ENCODE measurements at regions not wholly inside any gene's neighbourhood (a gene's known extent, or its start where the extent isn't known, plus 50 kb on each side); places are given as distances from the start of the nearest gene placed in this dataset.
"Not testable (repeated sequence)": the region's sequence is repeated elsewhere in the genome, so short reads cannot be mapped to it uniquely, and the experiment has no call there.

DNA sequence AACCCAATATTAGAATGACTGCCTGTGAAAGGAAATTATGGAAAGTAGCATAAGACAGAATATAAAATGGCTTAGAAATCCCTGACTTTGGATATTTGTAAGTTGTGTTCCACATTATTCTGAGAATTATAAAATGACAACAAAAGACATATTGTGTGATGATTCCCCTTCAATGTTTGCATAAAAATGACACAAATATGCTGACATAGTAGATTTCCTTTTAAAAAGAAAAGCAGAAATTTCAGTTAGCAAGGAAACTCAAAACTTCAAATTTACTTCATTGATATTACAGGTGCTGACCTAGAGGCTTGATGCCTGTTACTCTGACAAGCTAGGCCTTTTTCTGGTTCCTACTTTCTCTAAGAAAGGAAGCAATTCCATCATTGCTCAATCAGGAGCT lies 816.9 kb upstream of the HS3ST5 start:
- Mint-ChIP-seq H3K27me3 (no peaks in the 10 kb centered on the region), H3K27ac (no peak overlapping the region), H3K4me1 (no peaks in the 10 kb centered on the region), H3K36me3 (ENCODE audit: low read depth) (no peaks in the 10 kb centered on the region), H3K9me3 (peaks cover 23% of the 10 kb centered on the region), H3K4me3 (no peak overlapping the region)
- ChIA-PET POLR2A (no interaction called here), CTCF (no interaction called here)
- intact Hi-C loops (cut with micrococcal nuclease): no loop called here
- TF ChIP-seq CTCF (IDR thresholded peaks at IDR 0.05): no peak
- no peak for DNase-seq
- no peak for ATAC-seq (ENCODE audit: low read depth)

- CTCF ChIA-PET: no interaction called here
- intact Hi-C loops (cut with micrococcal nuclease): no loop called here
- no peak overlapping the region for H3K4me3 Mint-ChIP-seq
- DNase-seq (no peak), ATAC-seq (ENCODE audit: low read depth) (no peak)
- H3K9me3 Mint-ChIP-seq: no peaks in the 10 kb centered on the region
- no peaks in the 10 kb centered on the region for H3K4me1 Mint-ChIP-seq
- POLR2A ChIA-PET: no interaction called here
- no peak for TF ChIP-seq CTCF (IDR thresholded peaks at IDR 0.05)
- no peaks in the 10 kb centered on the region for H3K36me3 Mint-ChIP-seq (ENCODE audit: low read depth)
- H3K27ac Mint-ChIP-seq: no peak overlapping the region
- no peaks in the 10 kb centered on the region for H3K27me3 Mint-ChIP-seq
Observed at GRCh38 chr6:115137910-115138309, 795.1 kb upstream of the HS3ST5 start.

DNA sequence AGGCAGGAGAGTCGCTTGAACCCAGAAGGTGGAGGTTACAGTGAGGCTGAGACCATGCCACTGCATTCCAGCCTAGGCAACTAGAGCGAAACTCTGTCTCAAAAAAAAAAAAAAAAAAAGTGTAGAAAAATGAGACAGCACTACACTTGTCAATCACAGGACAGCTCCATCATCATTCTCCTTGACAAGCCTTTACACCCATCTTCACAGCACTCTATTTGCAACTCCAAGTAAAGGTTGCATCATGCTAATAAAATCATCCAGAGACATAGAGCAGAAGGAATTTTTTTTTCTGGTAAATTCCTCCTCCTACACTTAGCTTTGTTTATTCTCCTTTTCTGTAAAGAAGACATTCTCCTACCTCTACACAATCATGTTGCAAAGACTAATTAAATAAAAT lies 791.0 kb upstream of the HS3ST5 start:
- no peak for DNase-seq
- Mint-ChIP-seq H3K4me3 (no peak overlapping the region), H3K4me1 (no peaks in the 10 kb centered on the region), H3K36me3 (ENCODE audit: low read depth) (no peaks in the 10 kb centered on the region), H3K27ac (no peak overlapping the region), H3K9me3 (peaks cover 4% of the 10 kb centered on the region), H3K27me3 (no peaks in the 10 kb centered on the region)
- ChIA-PET CTCF (no interaction called here), POLR2A (no interaction called here)
- no peak for ATAC-seq (ENCODE audit: low read depth)
- no peak for TF ChIP-seq CTCF (IDR thresholded peaks at IDR 0.05)
- intact Hi-C loops (cut with micrococcal nuclease): no loop called here

DNA sequence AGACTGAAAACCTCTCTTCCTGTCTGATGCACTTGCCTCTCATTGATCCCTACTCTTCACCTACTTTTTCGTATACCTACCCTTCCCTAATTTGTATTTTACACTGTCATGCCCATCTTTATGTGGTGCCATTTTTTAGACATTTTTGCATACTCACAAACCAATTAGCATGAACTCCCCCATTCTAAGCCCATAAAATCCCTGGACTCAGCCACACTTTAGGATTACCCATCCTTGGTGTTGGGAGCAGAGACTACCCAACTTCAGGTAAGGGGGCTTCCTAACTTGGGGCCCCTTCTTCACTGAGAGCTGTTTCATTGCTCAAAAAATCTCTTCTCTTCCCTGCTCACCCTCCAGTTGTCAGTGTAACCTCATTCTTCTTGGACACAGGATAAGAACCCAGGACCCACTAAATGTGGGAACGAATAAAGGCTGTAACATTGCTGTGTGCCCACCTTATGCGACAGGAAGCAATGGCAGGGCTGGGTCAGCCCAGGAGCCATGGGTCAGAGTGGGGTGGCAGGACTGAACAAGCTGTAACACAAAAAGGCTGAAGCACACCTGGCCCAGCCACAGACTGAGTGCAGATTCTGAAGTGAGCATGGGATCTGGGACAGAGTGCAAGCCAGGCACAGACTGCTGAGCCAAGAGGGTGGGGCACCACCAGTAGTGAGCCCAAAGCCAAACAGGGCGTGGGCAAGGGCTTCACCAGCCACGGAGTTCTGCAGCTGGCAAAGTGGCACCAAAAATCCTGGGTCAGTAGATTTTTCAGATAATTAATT lies 789.1 kb upstream of the HS3ST5 start:
- Mint-ChIP-seq H3K36me3 (ENCODE audit: low read depth) (no peaks in the 10 kb centered on the region), H3K27me3 (no peaks in the 10 kb centered on the region), H3K4me3 (no peak overlapping the region), H3K27ac (no peak overlapping the region), H3K4me1 (no peaks in the 10 kb centered on the region), H3K9me3 (peaks cover 4% of the 10 kb centered on the region)
- no peak for ATAC-seq (ENCODE audit: low read depth)
- POLR2A ChIA-PET: no interaction called here
- CTCF ChIA-PET: no interaction called here
- no peak for DNase-seq
- intact Hi-C loops (cut with micrococcal nuclease): no loop called here
- TF ChIP-seq CTCF (IDR thresholded peaks at IDR 0.05): no peak

- DNase-seq; H3K27me3 Mint-ChIP-seq; intact Hi-C loops (cut with micrococcal nuclease); H3K4me3 Mint-ChIP-seq; H3K27ac Mint-ChIP-seq; H3K4me1 Mint-ChIP-seq; CTCF ChIA-PET; POLR2A ChIA-PET; ATAC-seq (ENCODE audit: low read depth); H3K36me3 Mint-ChIP-seq (ENCODE audit: low read depth); H3K9me3 Mint-ChIP-seq: not testable (repeated sequence)
Observed at GRCh38 chr6:115121513-115121912, 778.7 kb upstream of the HS3ST5 start.

DNA sequence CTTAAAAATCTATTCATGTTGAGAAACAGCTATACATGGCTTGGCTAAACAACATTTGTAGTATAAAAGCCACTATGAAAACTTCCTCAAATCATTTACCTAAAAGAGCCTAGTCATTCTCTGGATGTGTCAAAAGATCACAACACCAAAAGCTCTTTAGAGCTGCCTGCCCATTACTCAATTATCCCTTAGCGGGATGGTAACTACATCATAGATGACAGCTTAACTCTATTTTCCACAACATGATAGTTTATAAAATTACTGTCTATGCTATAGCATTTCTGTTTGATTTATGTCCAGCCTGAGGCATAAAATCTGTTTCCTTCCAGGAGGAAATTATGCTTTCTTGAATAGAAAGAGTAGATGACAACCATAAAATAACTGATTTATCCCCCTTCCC lies 777.6 kb upstream of the HS3ST5 start:
- Mint-ChIP-seq H3K27me3 (no peaks in the 10 kb centered on the region), H3K4me3 (no peak overlapping the region), H3K4me1 (no peaks in the 10 kb centered on the region), H3K27ac (no peak overlapping the region), H3K36me3 (ENCODE audit: low read depth) (no peaks in the 10 kb centered on the region), H3K9me3 (peaks cover 6% of the 10 kb centered on the region)
- POLR2A ChIA-PET: no interaction called here
- ATAC-seq (ENCODE audit: low read depth) (no peak), DNase-seq (no peak)
- no peak for TF ChIP-seq CTCF (IDR thresholded peaks at IDR 0.05)
- CTCF ChIA-PET: no interaction called here
- intact Hi-C loops (cut with micrococcal nuclease): no loop called here
